ENCODE measurements at regions not wholly inside any gene's neighbourhood (a gene's known extent, or its start where the extent isn't known, plus 50 kb on each side); places are given as distances from the start of the nearest gene placed in this dataset.

GRCh38 chr4:152190907-152191306, 345.0 kb downstream of the FBXW7 start:
- no peak for TF ChIP-seq CTCF (IDR thresholded peaks at IDR 0.05; ENCODE audit: insufficient read depth, low read length)
- DNase-seq (ENCODE audit: low read depth) = no peak
- no peak overlapping the region for H3K4me3 ChIP-seq (ENCODE audit: low read depth, low read length)

GRCh38 chr4:152189451-152190179, 346.3 kb downstream of the FBXW7 start:
- DNase-seq (ENCODE audit: low read depth) = no peak

DNA sequence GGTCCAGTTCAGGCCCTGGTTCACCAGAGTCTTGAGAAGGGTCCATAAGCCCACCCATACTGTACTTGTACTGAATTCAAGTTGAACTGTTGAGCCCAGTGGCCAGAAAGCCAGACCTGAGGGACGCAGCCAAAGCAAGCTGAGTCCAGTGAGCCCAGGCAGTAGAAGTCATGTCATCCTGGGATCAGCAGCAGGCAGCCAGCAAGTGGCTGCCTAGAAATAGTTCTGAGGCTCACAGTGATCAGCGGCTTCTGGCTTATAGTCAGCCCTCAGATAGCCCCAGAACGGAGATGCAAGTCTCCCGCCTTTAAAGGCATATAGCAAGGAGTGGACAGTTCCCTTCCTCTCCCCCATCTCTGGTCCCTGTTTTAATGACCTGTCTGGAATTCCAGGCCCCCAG, 347.1 kb downstream of the FBXW7 start:
- H3K4me3 ChIP-seq (ENCODE audit: low read depth, low read length) = no peak overlapping the region
- DNase-seq (ENCODE audit: low read depth) = no peak
- TF ChIP-seq CTCF (IDR thresholded peaks at IDR 0.05; ENCODE audit: insufficient read depth, low read length) = no peak

More at GRCh38 chr4:152189451-152190179, 346.3 kb downstream of the FBXW7 start:
- TF ChIP-seq CTCF (IDR thresholded peaks at IDR 0.05; ENCODE audit: insufficient read depth, low read length) = no peak
- no peak overlapping the region for H3K4me3 ChIP-seq (ENCODE audit: low read depth, low read length)

GRCh38 chr4:152187693-152188092, 348.2 kb downstream of the FBXW7 start:
- DNase-seq (ENCODE audit: low read depth) = peak; percentile 65
- no peak overlapping the region for H3K4me3 ChIP-seq (ENCODE audit: low read depth, low read length)
- no peak for TF ChIP-seq CTCF (IDR thresholded peaks at IDR 0.05; ENCODE audit: insufficient read depth, low read length)

- TF ChIP-seq CTCF (IDR thresholded peaks at IDR 0.05; ENCODE audit: insufficient read depth, low read length) = no peak
- H3K4me3 ChIP-seq (ENCODE audit: low read depth, low read length) = no peak overlapping the region
- DNase-seq (ENCODE audit: low read depth) = no peak
These were observed 349.9 kb downstream of the FBXW7 start for GRCh38 chr4:152185786-152186550.

GRCh38 chr4:152181150-152181549, 354.7 kb downstream of the FBXW7 start:
- TF ChIP-seq CTCF (IDR thresholded peaks at IDR 0.05; ENCODE audit: insufficient read depth, low read length) = no peak
- DNase-seq (ENCODE audit: low read depth) = no peak
- H3K4me3 ChIP-seq (ENCODE audit: low read depth, low read length) = no peak overlapping the region
